ENCODE measurements at regions not wholly inside any gene's neighbourhood (a gene's known extent, or its start where the extent isn't known, plus 50 kb on each side); places are given as distances from the start of the nearest gene placed in this dataset.

- Mint-ChIP-seq H3K9me3 (no peaks in the 10 kb centered on the region), H3K4me3 (no peak overlapping the region), H3K36me3 (no peaks in the 10 kb centered on the region), H3K27me3 (ENCODE audit: low read depth) (no peaks in the 10 kb centered on the region), H3K27ac (peak overlapping the region; percentile 92), H3K4me1 (peaks cover 46% of the 10 kb centered on the region)
- DNase-seq (ENCODE audit: low spot score in 2 of 2, unreplicated experiment in 2 of 2) = no peak
- TF ChIP-seq, protein P1, sequence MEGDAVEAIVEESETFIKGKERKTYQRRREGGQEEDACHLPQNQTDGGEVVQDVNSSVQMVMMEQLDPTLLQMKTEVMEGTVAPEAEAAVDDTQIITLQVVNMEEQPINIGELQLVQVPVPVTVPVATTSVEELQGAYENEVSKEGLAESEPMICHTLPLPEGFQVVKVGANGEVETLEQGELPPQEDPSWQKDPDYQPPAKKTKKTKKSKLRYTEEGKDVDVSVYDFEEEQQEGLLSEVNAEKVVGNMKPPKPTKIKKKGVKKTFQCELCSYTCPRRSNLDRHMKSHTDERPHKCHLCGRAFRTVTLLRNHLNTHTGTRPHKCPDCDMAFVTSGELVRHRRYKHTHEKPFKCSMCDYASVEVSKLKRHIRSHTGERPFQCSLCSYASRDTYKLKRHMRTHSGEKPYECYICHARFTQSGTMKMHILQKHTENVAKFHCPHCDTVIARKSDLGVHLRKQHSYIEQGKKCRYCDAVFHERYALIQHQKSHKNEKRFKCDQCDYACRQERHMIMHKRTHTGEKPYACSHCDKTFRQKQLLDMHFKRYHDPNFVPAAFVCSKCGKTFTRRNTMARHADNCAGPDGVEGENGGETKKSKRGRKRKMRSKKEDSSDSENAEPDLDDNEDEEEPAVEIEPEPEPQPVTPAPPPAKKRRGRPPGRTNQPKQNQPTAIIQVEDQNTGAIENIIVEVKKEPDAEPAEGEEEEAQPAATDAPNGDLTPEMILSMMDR (IDR thresholded peaks at IDR 0.05; ENCODE audit: unreplicated experiment) = no peak
Measured at GRCh38 chr13:22235950-22236290, 565.0 kb downstream of the FGF9 start.

DNA sequence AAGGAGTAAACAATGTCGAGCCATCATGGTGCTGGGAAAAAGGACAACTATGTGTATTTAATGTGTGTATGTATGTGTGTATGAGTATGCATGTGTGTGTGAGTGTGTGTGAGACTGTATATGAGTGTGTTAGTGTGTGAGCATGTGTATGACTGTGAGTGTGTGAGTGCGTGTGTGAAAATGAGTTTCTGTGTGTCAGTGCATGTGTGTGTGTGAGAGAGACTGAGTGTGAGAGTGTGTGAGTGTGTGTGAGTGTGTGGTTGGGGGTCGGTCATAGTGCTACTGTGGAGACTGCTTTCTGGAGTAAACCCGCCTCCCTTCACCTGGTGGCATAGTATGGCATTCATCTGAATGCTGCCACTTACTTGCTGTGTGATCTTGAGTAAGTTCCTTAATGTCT, 567.4 kb downstream of the FGF9 start:
- peaks cover 60% of the 10 kb centered on the region for H3K4me1 Mint-ChIP-seq
- H3K27me3 Mint-ChIP-seq (ENCODE audit: low read depth) = no peaks in the 10 kb centered on the region
- H3K9me3 Mint-ChIP-seq = no peaks in the 10 kb centered on the region
- no peaks in the 10 kb centered on the region for H3K36me3 Mint-ChIP-seq
- no peak overlapping the region for H3K4me3 Mint-ChIP-seq
- TF ChIP-seq, protein P1 (IDR thresholded peaks at IDR 0.05; ENCODE audit: unreplicated experiment) = no peak
- no peak overlapping the region for H3K27ac Mint-ChIP-seq
- DNase-seq (ENCODE audit: low spot score in 2 of 2, unreplicated experiment in 2 of 2) = no peak

DNA sequence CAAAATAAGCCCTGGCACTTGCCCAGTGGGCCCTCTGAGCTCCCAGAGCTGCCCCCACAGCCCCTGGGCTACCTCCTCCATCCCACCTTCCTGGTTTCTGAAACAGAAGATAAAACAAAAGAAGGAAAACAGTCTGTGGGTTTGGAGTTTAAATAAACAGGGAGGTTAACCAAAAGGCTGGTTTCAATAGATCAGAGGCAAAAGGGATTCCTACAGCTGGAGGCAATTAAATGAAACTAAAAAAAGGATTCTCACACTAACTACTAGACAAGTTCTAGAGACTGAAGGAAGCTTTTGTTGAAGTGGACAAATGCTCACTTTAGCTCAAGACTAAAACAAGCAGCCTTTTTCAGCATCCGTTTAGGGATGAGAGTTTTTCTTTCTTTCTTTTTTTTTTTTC, 569.8 kb downstream of the FGF9 start:
- TF ChIP-seq, protein P1 (IDR thresholded peaks at IDR 0.05; ENCODE audit: unreplicated experiment) = no peak
- H3K4me3 Mint-ChIP-seq = no peak overlapping the region
- H3K27me3 Mint-ChIP-seq (ENCODE audit: low read depth) = no peaks in the 10 kb centered on the region
- H3K36me3 Mint-ChIP-seq = no peaks in the 10 kb centered on the region
- peaks cover 53% of the 10 kb centered on the region for H3K4me1 Mint-ChIP-seq
- DNase-seq (ENCODE audit: low spot score in 2 of 2, unreplicated experiment in 2 of 2) = no peak
- no peaks in the 10 kb centered on the region for H3K9me3 Mint-ChIP-seq
- peak overlapping the region; percentile 85 for H3K27ac Mint-ChIP-seq

- Mint-ChIP-seq H3K4me3 (no peak overlapping the region), H3K9me3 (peaks cover 5% of the 10 kb centered on the region), H3K4me1 (peaks cover 34% of the 10 kb centered on the region), H3K27ac (peak overlapping the region; percentile 14), H3K36me3 (no peaks in the 10 kb centered on the region), H3K27me3 (ENCODE audit: low read depth) (no peaks in the 10 kb centered on the region)
- DNase-seq (ENCODE audit: low spot score in 2 of 2, unreplicated experiment in 2 of 2) = no peak
- TF ChIP-seq, protein P1 (IDR thresholded peaks at IDR 0.05; ENCODE audit: unreplicated experiment) = no peak
Measured at GRCh38 chr13:22243469-22244163, 572.7 kb downstream of the FGF9 start.

- peaks cover 3% of the 10 kb centered on the region for H3K4me1 Mint-ChIP-seq
- no peak for DNase-seq (ENCODE audit: low spot score in 2 of 2, unreplicated experiment in 2 of 2)
- H3K27me3 Mint-ChIP-seq (ENCODE audit: low read depth) = no peaks in the 10 kb centered on the region
- no peak overlapping the region for H3K27ac Mint-ChIP-seq
- no peak overlapping the region for H3K4me3 Mint-ChIP-seq
- peaks cover 6% of the 10 kb centered on the region for H3K9me3 Mint-ChIP-seq
- TF ChIP-seq, protein P1 (IDR thresholded peaks at IDR 0.05; ENCODE audit: unreplicated experiment) = no peak
- H3K36me3 Mint-ChIP-seq = no peaks in the 10 kb centered on the region
Measured at GRCh38 chr13:22252281-22252830, 581.5 kb downstream of the FGF9 start.

Measured in mesothelial cell of epicardium (in vitro differentiated cells).